ENCODE measurements at regions not wholly inside any gene's neighbourhood (a gene's known extent, or its start where the extent isn't known, plus 50 kb on each side); places are given as distances from the start of the nearest gene placed in this dataset.

- DNase-seq (ENCODE audit: low spot score), result no peak
- in situ Hi-C loops (cut with MboI; ENCODE audit: low pct_unique_long_range_greater_than_20kb, low sequenced_read_pairs, unreplicated experiment), result no loop called here
- TF ChIP-seq, protein P1, sequence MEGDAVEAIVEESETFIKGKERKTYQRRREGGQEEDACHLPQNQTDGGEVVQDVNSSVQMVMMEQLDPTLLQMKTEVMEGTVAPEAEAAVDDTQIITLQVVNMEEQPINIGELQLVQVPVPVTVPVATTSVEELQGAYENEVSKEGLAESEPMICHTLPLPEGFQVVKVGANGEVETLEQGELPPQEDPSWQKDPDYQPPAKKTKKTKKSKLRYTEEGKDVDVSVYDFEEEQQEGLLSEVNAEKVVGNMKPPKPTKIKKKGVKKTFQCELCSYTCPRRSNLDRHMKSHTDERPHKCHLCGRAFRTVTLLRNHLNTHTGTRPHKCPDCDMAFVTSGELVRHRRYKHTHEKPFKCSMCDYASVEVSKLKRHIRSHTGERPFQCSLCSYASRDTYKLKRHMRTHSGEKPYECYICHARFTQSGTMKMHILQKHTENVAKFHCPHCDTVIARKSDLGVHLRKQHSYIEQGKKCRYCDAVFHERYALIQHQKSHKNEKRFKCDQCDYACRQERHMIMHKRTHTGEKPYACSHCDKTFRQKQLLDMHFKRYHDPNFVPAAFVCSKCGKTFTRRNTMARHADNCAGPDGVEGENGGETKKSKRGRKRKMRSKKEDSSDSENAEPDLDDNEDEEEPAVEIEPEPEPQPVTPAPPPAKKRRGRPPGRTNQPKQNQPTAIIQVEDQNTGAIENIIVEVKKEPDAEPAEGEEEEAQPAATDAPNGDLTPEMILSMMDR (IDR thresholded peaks at IDR 0.05; ENCODE audit: extremely low read depth, insufficient read depth, missing control alignments), result no peak
Observed at GRCh38 chr1:63268876-63269275, 53.5 kb upstream of the FOXD3 start.

GRCh38 chr1:63269571-63269970 is 52.8 kb upstream of the FOXD3 start:
- in situ Hi-C loops (cut with MboI; ENCODE audit: low pct_unique_long_range_greater_than_20kb, low sequenced_read_pairs, unreplicated experiment), result no loop called here
- TF ChIP-seq, protein P1 (IDR thresholded peaks at IDR 0.05; ENCODE audit: extremely low read depth, insufficient read depth, missing control alignments), result no peak
- DNase-seq (ENCODE audit: low spot score), result no peak

Data from GM13977 (cell line).